A673 (cell line): ENCODE measurements at regions not wholly inside any gene's neighbourhood (a gene's known extent, or its start where the extent isn't known, plus 50 kb on each side); places are given as distances from the start of the nearest gene placed in this dataset.

ENCODE experiments used
- CTCF ChIP-seq: fragments of 300-800, 200-600 bp; sonication (generic); conservative IDR thresholded peaks from 2 replicates; pipeline ENCODE4 v1.5.1; 2017; ENCODE audit warnings: low read depth, mild to moderate bottlenecking, antibody characterized with exemption, low read length, moderate library complexity, mixed read lengths
- EZH2 ChIP-seq: fragments of 200-600 bp; sonication (generic); IDR thresholded peaks from 2 replicates; pipeline ENCODE4 v1.6.1; 2017; ENCODE audit warnings: borderline replicate concordance, low read depth, mild to moderate bottlenecking, mixed read lengths, antibody characterized with exemption, low read length; ENCODE audit not compliant: poor library complexity, severe bottlenecking

GRCh38 chrX:10797466-10797865 is 177.1 kb upstream of the MID1 start:
- TF ChIP-seq EZH2, result no peak
- TF ChIP-seq CTCF, result no peak
